ENCODE measurements at regions not wholly inside any gene's neighbourhood (a gene's known extent, or its start where the extent isn't known, plus 50 kb on each side); places are given as distances from the start of the nearest gene placed in this dataset.

GRCh38 chr13:56338421-56338820 is 802.3 kb upstream of the PRR20A start:
- Histone ChIP-seq H3K4me3 (no peak overlapping the region), H3K27ac (no peak overlapping the region), H3K36me3 (no peaks in the 10 kb centered on the region), H3K4me1 (no peaks in the 10 kb centered on the region), H3K27me3 (no peaks in the 10 kb centered on the region), H3K9me3 (no peaks in the 10 kb centered on the region)
- 55 to 69% methylated on average over 1 of the region's 1 CpG for WGBS, 2 donors
- no peak for DNase-seq
- no peak for TF ChIP-seq CTCF (IDR thresholded peaks at IDR 0.05)
- TF ChIP-seq POLR2A (IDR thresholded peaks at IDR 0.05) = no peak
- no peak for TF ChIP-seq EP300 (IDR thresholded peaks at IDR 0.05)
- TF ChIP-seq POLR2AphosphoS5 (IDR thresholded peaks at IDR 0.05) = no peak
- intact Hi-C loops (cut with DNase I) = no loop called here

DNA sequence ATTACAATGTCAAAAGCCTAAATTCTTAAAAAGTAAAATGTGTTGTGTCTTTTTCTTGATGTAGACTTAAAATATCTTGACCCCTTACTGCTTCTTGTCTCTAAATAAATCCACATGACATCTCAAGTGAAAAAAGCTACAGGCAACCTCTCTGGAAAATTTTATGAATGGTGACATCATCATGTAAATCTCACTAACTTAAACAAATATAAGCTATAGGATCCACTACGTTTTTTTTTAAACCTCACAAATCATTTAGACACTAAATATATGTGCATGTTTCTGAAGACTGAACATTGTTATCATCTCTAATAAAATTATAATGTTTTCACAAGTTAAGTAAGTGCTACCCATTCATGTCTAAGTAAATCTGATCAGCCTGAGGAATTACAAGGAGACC is 793.7 kb upstream of the PRR20A start:
- DNase-seq = no peak
- intact Hi-C loops (cut with DNase I) = no loop called here
- no peaks in the 10 kb centered on the region for H3K4me1 ChIP-seq
- no peaks in the 10 kb centered on the region for H3K36me3 ChIP-seq
- no peak overlapping the region for H3K4me3 ChIP-seq
- H3K9me3 ChIP-seq = no peaks in the 10 kb centered on the region
- H3K27me3 ChIP-seq = no peaks in the 10 kb centered on the region
- no peak for TF ChIP-seq CTCF (IDR thresholded peaks at IDR 0.05)
- no peak for TF ChIP-seq POLR2A (IDR thresholded peaks at IDR 0.05)
- no peak for TF ChIP-seq EP300 (IDR thresholded peaks at IDR 0.05)
- no peak for TF ChIP-seq POLR2AphosphoS5 (IDR thresholded peaks at IDR 0.05)
- no peak overlapping the region for H3K27ac ChIP-seq
- WGBS, 2 donors = 24 to 48% methylated on average over 1 of the region's 1 CpG

GRCh38 chr13:56349866-56350265 is 790.9 kb upstream of the PRR20A start:
- Histone ChIP-seq H3K4me1 (no peaks in the 10 kb centered on the region), H3K27me3 (no peaks in the 10 kb centered on the region)
- 78 to 87% methylated on average over 2 of the region's 2 CpGs for WGBS, 2 donors

GRCh38 chr13:56351041-56351440 is 789.7 kb upstream of the PRR20A start:
- H3K4me3 ChIP-seq = no peak overlapping the region
- H3K36me3 ChIP-seq = no peaks in the 10 kb centered on the region
- TF ChIP-seq POLR2A (IDR thresholded peaks at IDR 0.05) (no peak), POLR2AphosphoS5 (IDR thresholded peaks at IDR 0.05) (no peak), CTCF (IDR thresholded peaks at IDR 0.05) (no peak), EP300 (IDR thresholded peaks at IDR 0.05) (no peak)
- H3K27ac ChIP-seq = no peak overlapping the region
- no peak for DNase-seq
- intact Hi-C loops (cut with DNase I) = no loop called here
- no peaks in the 10 kb centered on the region for H3K4me1 ChIP-seq
- WGBS, 2 donors = 50 to 78% methylated on average over 3 of the region's 3 CpGs
- no peaks in the 10 kb centered on the region for H3K9me3 ChIP-seq
- H3K27me3 ChIP-seq = no peaks in the 10 kb centered on the region

More at GRCh38 chr13:56349866-56350265, 790.9 kb upstream of the PRR20A start:
- DNase-seq = no peak
- Histone ChIP-seq H3K9me3 (no peaks in the 10 kb centered on the region), H3K4me3 (no peak overlapping the region), H3K36me3 (no peaks in the 10 kb centered on the region), H3K27ac (no peak overlapping the region)
- TF ChIP-seq CTCF (IDR thresholded peaks at IDR 0.05) = no peak
- no peak for TF ChIP-seq EP300 (IDR thresholded peaks at IDR 0.05)
- TF ChIP-seq POLR2AphosphoS5 (IDR thresholded peaks at IDR 0.05) = no peak
- TF ChIP-seq POLR2A (IDR thresholded peaks at IDR 0.05) = no peak
- intact Hi-C loops (cut with DNase I) = no loop called here

GRCh38 chr13:56352361-56352760 is 788.4 kb upstream of the PRR20A start:
- no peak for DNase-seq
- no peaks in the 10 kb centered on the region for H3K27me3 ChIP-seq
- H3K27ac ChIP-seq = no peak overlapping the region
- no peak for TF ChIP-seq POLR2A (IDR thresholded peaks at IDR 0.05)
- no peak for TF ChIP-seq EP300 (IDR thresholded peaks at IDR 0.05)
- TF ChIP-seq POLR2AphosphoS5 (IDR thresholded peaks at IDR 0.05) = no peak
- TF ChIP-seq CTCF (IDR thresholded peaks at IDR 0.05) = no peak
- no peak overlapping the region for H3K4me3 ChIP-seq
- no peaks in the 10 kb centered on the region for H3K9me3 ChIP-seq
- WGBS, 2 donors = 72 to 75% methylated on average over 4 of the region's 4 CpGs
- intact Hi-C loops (cut with DNase I) = no loop called here
- no peaks in the 10 kb centered on the region for H3K36me3 ChIP-seq
- no peaks in the 10 kb centered on the region for H3K4me1 ChIP-seq

All from sigmoid colon (tissue), 6 donors.